Panc1 (cell line): ENCODE measurements at regions not wholly inside any gene's neighbourhood (a gene's known extent, or its start where the extent isn't known, plus 50 kb on each side); places are given as distances from the start of the nearest gene placed in this dataset.

Source experiments
- ATAC-seq: fragments of 200-7000 bp; cut with Tn5 transposase; 2 replicates; pipeline ENCODE4 v1.9.1; 2020; ENCODE audit warnings: mild to moderate bottlenecking, moderate library complexity
- BruUV-seq: library from RNA; stranded (reverse); fragments of 400-500 nt; replicated peaks from 2 replicates; lab custom pipeline; 2021; lab: Mats Ljungman, UMichigan
- CTCF ChIA-PET: fragments of 300-600 bp; sonication (Branson Sonifier 250); formaldehyde crosslinking; loops from one replicate; lab custom pipeline; 2022; ENCODE audit warnings: antibody characterized with exemption; lab: Charles Lee
- POLR2A ChIA-PET: fragments of 300-600 bp; sonication (Branson Sonifier 250); formaldehyde crosslinking; loops from one replicate; lab custom pipeline; 2022; ENCODE audit warnings: antibody characterized with exemption; lab: Charles Lee
- DNase-seq: peaks from one replicate; pipeline ENCODE4 v3.0.0-alpha.2; 2010; ENCODE audit warnings: low read depth, low spot score
- H3K27ac ChIP-seq: 2 replicates; pipeline ENCODE4 v1.5.1; 2011; ENCODE audit warnings: mild to moderate bottlenecking, low read length, inconsistent platforms
- H3K27me3 ChIP-seq: fragments of 200-500 bp; sonication (Bioruptor generic); 2 replicates; pipeline ENCODE4 v1.6.0; 2014; ENCODE audit warnings: low read length, inconsistent platforms; ENCODE audit not compliant: control insufficient read depth, insufficient read depth
- H3K36me3 ChIP-seq: fragments of 200-500 bp; sonication (Bioruptor generic); 2 replicates; pipeline ENCODE4 v1.5.1; 2014; ENCODE audit warnings: inconsistent platforms, mild to moderate bottlenecking, low read length, moderate library complexity; ENCODE audit not compliant: control insufficient read depth, insufficient read depth
- H3K4me1 ChIP-seq: 2 replicates; pipeline ENCODE4 v1.5.1; 2011; ENCODE audit warnings: inconsistent platforms, mild to moderate bottlenecking, low read length, moderate library complexity; ENCODE audit not compliant: control insufficient read depth, insufficient read depth
- H3K4me3 ChIP-seq, 2 experiments: 2 replicates each; pipeline ENCODE4 v1.5.1; 2011 to 2012; ENCODE audit warnings: low read depth in 2 of 2, low read length in 2 of 2, mild to moderate bottlenecking in 2 of 2, inconsistent platforms in 1 of 2, moderate library complexity in 1 of 2
- H3K9me3 ChIP-seq: fragments of 200-500 bp; sonication (Bioruptor generic); 2 replicates; pipeline ENCODE4 v1.5.1; 2014; ENCODE audit warnings: low read depth, mild to moderate bottlenecking, inconsistent platforms, low read length, moderate library complexity; ENCODE audit not compliant: control insufficient read depth, insufficient read depth
- CTCF ChIP-seq: fragments of 450-650 bp; IDR thresholded peaks from 2 replicates; pipeline ENCODE4 v1.5.1; 2017; ENCODE audit warnings: mild to moderate bottlenecking
- POLR2AphosphoS5 ChIP-seq: IDR thresholded peaks from 2 replicates; pipeline ENCODE4 v1.6.1; 2012; ENCODE audit warnings: mild to moderate bottlenecking, low read depth, low read length, moderate library complexity
- SIN3A ChIP-seq: IDR thresholded peaks from 2 replicates; pipeline ENCODE4 v1.6.1; 2012; ENCODE audit warnings: low read depth, mild to moderate bottlenecking, low read length, moderate library complexity, borderline replicate concordance; ENCODE audit not compliant: insufficient read depth
- TCF7L2 ChIP-seq: IDR thresholded peaks from 2 replicates; pipeline ENCODE4 v1.6.1; 2011; ENCODE audit warnings: mild to moderate bottlenecking, low read depth, low read length, inconsistent platforms
- in situ Hi-C: cut with HindIII; loops from 2 replicates; pipeline ENCODE4 v1.10.0; 2016; ENCODE audit warnings: low sequenced_read_pairs, low pct_unique_long_range_greater_than_20kb
- intact Hi-C: fragments of 100-400 bp; cut with micrococcal nuclease; formaldehyde crosslinking; loops from one replicate; pipeline ENCODE4 v1.10.0; 2022; ENCODE audit not compliant: unreplicated experiment
- TF ChIP-seq, protein P1 (sequence below), 2 experiments: IDR thresholded peaks; 2 replicates each; pipeline ENCODE4 v1.6.1; 2011 to 2012; ENCODE audit warnings: low read depth in 2 of 2, control low read depth in 1 of 2, low read length in 1 of 2, mild to moderate bottlenecking in 1 of 2, moderate library complexity in 1 of 2; ENCODE audit not compliant: insufficient read depth in 1 of 2

GRCh38 chr10:121241337-121241736 lies 356.9 kb downstream of the FGFR2 start:
- ChIA-PET POLR2A (interaction anchor here (0.6 kb wide), 1 partner anchor 555 kb away, joined by 5 read pairs; no protein-coding TSS in a partner anchor), CTCF (no interaction called here)
- Histone ChIP-seq H3K36me3 (no peaks in the 10 kb centered on the region), H3K27me3 (no peaks in the 10 kb centered on the region), H3K9me3 (no peaks in the 10 kb centered on the region), H3K4me3 (no peak overlapping the region), H3K27ac (no peak overlapping the region), H3K4me1 (no peaks in the 10 kb centered on the region)
- intact Hi-C loops = no loop called here
- TF ChIP-seq SIN3A (no peak), CTCF (no peak), POLR2AphosphoS5 (no peak)
- TF ChIP-seq, protein P1, sequence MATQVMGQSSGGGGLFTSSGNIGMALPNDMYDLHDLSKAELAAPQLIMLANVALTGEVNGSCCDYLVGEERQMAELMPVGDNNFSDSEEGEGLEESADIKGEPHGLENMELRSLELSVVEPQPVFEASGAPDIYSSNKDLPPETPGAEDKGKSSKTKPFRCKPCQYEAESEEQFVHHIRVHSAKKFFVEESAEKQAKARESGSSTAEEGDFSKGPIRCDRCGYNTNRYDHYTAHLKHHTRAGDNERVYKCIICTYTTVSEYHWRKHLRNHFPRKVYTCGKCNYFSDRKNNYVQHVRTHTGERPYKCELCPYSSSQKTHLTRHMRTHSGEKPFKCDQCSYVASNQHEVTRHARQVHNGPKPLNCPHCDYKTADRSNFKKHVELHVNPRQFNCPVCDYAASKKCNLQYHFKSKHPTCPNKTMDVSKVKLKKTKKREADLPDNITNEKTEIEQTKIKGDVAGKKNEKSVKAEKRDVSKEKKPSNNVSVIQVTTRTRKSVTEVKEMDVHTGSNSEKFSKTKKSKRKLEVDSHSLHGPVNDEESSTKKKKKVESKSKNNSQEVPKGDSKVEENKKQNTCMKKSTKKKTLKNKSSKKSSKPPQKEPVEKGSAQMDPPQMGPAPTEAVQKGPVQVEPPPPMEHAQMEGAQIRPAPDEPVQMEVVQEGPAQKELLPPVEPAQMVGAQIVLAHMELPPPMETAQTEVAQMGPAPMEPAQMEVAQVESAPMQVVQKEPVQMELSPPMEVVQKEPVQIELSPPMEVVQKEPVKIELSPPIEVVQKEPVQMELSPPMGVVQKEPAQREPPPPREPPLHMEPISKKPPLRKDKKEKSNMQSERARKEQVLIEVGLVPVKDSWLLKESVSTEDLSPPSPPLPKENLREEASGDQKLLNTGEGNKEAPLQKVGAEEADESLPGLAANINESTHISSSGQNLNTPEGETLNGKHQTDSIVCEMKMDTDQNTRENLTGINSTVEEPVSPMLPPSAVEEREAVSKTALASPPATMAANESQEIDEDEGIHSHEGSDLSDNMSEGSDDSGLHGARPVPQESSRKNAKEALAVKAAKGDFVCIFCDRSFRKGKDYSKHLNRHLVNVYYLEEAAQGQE (IDR thresholded peaks at IDR 0.05; ENCODE audit: insufficient read depth in 1 of 2, low read depth in 2 of 2, low read length in 1 of 2) = no peak
- in situ Hi-C loops = no loop called here
- ATAC-seq = no peak
- no peak for DNase-seq
- BruUV-seq = no TSS peak

DNA sequence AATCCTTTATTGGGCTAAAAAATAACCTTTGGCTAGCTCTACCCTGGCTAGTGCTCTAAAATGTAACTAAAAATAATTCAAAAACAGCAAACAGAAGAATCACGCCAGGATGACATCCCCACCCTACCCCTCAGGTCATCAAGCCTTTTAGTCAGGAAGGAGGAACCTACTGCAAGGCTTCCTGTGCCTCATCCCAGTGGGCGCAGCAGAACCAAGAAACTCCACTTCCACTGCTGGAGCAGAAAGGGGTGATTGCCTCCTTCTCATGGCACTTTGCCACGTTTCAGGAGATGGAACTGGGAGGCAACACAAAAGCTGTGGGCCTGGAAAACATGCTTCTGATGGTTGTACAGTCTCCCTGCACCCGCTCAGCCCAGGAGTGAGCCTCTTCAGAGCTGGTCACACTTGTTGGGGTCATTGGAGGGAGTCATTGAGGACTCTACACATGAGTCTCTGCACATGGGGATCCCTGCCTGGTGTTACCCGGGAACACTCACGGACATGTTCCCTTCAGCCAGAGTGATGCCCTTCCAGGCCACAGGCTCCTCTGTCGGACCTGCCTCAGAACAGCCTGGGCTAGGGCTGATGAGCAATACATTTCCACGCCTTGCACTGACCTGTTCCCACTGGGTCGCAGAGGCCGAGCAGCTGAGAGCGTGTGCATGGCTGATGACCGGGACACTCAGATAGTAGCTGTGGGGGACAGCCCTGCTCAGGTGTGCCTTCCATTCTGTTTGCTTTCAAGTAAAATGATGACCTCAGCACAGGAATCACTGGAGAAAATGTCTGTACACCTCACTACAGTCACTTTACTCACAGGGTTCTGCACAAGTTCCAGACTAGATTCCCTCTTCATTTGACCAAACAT lies 355.3 kb downstream of the FGFR2 start:
- Histone ChIP-seq H3K4me1 (no peaks in the 10 kb centered on the region), H3K27me3 (no peaks in the 10 kb centered on the region), H3K27ac (no peak overlapping the region), H3K4me3 (no peak overlapping the region), H3K9me3 (no peaks in the 10 kb centered on the region), H3K36me3 (no peaks in the 10 kb centered on the region)
- CTCF ChIA-PET = no interaction called here
- POLR2A ChIA-PET = no interaction called here
- intact Hi-C loops (no loop called here), in situ Hi-C loops (no loop called here)
- DNase-seq (no peak), ATAC-seq (no peak)
- BruUV-seq = no TSS peak
- no peak for TF ChIP-seq TCF7L2
- TF ChIP-seq CTCF = no peak
- no peak for TF ChIP-seq SIN3A
- TF ChIP-seq POLR2AphosphoS5 = no peak
- TF ChIP-seq, protein P1 (IDR thresholded peaks at IDR 0.05; ENCODE audit: insufficient read depth in 1 of 2, low read depth in 2 of 2, low read length in 1 of 2) = no peak
